GM13977 (cell line): ENCODE measurements at regions not wholly inside any gene's neighbourhood (a gene's known extent, or its start where the extent isn't known, plus 50 kb on each side); places are given as distances from the start of the nearest gene placed in this dataset.

Experiments
- DNase-seq: peaks from one replicate; pipeline ENCODE4 v3.0.0; 2012; ENCODE audit warnings: low spot score
- CTCF ChIP-seq: IDR thresholded peaks from 2 replicates; pipeline ENCODE4 v1.5.1; 2012; ENCODE audit warnings: mild to moderate bottlenecking, control low read depth; ENCODE audit not compliant: insufficient read depth; ENCODE audit errors: extremely low read depth, missing control alignments
- in situ Hi-C: fragments of 300-500 bp; cut with MboI; formaldehyde crosslinking; loops from one replicate; pipeline ENCODE4 v1.12.0; 2022; ENCODE audit warnings: low sequenced_read_pairs, low pct_unique_long_range_greater_than_20kb, mixed read lengths, inconsistent platforms; ENCODE audit not compliant: unreplicated experiment

GRCh38 chr1:184859381-184860105 is 104.9 kb upstream of the EDEM3 start:
- TF ChIP-seq CTCF, result no peak
- no peak for DNase-seq
- in situ Hi-C loops, result no loop called here

- in situ Hi-C loops, result no loop called here
- TF ChIP-seq CTCF, result no peak
- no peak for DNase-seq
These were observed 103.6 kb upstream of the EDEM3 start for GRCh38 chr1:184858288-184858687.

- no peak for TF ChIP-seq CTCF
- in situ Hi-C loops, result no loop called here
- DNase-seq, result no peak
These were observed 100.0 kb upstream of the EDEM3 start for GRCh38 chr1:184854496-184855140.

GRCh38 chr1:184854036-184854435 is 99.4 kb upstream of the EDEM3 start:
- TF ChIP-seq CTCF, result no peak
- in situ Hi-C loops, result no loop called here
- no peak for DNase-seq

- no peak for TF ChIP-seq CTCF
- in situ Hi-C loops, result no loop called here
- DNase-seq, result no peak
These were observed 97.4 kb upstream of the EDEM3 start for GRCh38 chr1:184851822-184852746.

- peak; percentile 45 for DNase-seq
These were observed 89.3 kb upstream of the EDEM3 start for GRCh38 chr1:184843732-184844495.

More at GRCh38 chr1:184843732-184844495, 89.3 kb upstream of the EDEM3 start:
- in situ Hi-C loops, result no loop called here
- TF ChIP-seq CTCF, result no peak
